IPS-11a (cell line): ENCODE measurements at regions not wholly inside any gene's neighbourhood (a gene's known extent, or its start where the extent isn't known, plus 50 kb on each side); places are given as distances from the start of the nearest gene placed in this dataset.
"Not testable (repeated sequence)": the region's sequence is repeated elsewhere in the genome, so short reads cannot be mapped to it uniquely, and the experiment has no call there.

Experiments used
- H3K4me3 ChIP-seq: one replicate; pipeline ENCODE4 v1.5.1; 2013; ENCODE audit warnings: low read depth, low read length, control low read depth

DNA sequence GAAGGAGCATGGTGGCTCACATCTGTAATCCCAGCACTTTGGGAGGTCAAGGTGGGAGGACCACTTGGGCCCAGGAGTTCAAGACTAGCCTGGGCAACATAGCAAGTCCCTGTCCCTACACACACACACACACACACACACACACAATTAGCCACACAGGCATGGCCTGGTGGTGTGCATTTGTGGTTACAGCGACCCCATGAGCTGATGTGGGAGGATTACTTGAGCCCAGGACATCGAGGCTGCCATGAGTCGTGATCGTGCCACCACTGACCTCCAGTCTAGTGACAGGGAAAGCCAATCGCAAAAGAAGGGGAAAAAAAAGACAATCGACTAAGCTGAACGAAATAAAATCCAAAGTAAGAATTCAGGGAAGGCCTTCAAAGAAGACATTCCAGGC is 67.9 kb downstream of the TBX3 start:
- H3K4me3 ChIP-seq = no peak overlapping the region

DNA sequence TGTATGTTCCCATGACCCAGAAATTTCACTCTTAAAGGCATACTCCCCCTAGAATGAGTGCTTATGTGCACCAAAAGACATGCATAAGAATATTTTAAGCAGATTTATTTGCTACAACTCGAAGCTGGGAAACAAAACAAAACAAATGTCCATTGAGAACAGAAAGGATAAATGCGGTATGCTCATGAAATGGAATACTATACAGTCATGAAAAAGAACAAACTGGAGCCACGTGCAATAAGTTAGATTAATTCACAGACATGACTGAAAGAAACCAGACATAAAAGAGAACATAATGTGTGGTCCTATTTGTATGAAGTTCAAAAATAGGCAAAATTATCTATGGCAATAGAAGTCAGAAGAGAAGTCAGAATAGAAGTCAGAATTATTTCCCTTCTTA is 69.9 kb downstream of the TBX3 start:
- H3K4me3 ChIP-seq = no peak overlapping the region

DNA sequence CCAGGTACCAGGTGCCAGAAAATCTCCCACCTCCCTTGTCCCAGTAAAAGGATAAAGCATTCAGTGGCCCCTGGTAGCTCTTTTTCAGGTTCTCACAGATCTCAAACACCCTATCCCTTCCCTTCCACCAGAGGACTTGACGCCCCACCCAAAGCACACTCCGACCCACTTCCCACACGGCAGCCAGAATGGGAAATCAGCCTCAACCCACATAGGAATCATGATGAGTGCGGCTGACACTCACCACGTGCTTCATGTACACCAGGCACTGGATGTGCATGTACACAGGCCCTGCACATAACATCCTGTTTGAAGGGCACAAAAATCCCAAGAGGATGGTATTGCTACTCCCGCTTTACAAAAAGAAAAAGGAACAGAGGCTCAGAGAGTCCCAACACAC is 71.9 kb downstream of the TBX3 start:
- H3K4me3 ChIP-seq = no peak overlapping the region

DNA sequence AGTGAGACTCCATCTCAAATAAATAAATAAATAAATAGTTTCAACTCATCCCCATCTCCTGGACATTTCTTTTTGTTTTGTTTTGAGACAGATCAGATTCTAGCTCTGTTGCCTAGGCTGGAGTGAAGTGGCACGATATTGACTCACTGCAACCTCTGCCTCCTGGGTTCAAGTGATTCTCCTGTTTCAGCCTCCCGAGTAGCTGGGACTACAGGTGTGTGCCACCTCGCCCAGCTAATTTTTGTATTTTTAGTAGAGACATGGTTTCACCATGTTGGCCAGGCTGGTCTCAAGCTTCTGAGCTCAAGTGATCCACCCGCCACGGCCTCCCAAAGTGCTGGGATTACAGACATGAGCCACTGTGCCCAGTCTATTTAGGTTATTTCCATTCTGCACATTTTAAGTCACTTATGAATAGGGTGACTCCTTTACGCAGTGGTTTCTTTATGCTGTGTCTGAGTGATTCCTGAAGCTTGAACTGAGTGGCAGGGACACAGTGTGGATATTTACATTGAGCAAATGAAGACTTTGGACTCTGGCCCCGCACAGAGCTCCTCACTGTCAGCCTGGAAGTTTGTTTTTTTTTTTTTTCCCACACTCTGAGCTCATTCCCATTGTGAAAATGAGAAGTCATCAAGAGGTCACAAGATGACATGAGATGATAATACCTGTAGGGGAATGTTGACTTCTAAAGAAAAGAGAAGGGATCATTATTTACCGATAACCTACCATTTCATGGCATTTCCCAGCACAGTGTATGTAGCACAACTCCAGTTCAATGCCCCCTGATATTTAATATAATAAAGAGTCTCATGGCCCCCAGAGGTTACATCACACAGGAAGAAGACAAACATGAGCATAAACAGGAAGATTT is 72.6 kb downstream of the TBX3 start:
- no peak overlapping the region for H3K4me3 ChIP-seq

DNA sequence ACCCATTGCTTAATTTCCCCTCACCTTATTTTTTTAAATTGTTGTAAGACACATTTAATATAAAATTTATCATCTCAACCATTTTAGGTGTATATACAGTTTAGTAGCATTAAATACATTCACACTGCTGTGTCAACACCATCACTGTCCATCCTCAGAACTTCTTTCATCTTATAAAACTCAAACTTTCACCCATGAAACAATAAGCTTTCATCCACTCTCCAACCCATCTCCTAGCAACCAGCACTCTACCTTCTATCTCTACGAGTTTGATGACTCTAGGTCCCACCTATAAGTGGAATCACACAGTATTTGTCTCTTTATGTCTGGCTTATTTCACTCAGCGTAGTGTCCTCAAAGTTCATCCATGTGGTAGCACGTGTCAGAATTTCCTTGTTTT is 75.5 kb downstream of the TBX3 start:
- H3K4me3 ChIP-seq = no peak overlapping the region

DNA sequence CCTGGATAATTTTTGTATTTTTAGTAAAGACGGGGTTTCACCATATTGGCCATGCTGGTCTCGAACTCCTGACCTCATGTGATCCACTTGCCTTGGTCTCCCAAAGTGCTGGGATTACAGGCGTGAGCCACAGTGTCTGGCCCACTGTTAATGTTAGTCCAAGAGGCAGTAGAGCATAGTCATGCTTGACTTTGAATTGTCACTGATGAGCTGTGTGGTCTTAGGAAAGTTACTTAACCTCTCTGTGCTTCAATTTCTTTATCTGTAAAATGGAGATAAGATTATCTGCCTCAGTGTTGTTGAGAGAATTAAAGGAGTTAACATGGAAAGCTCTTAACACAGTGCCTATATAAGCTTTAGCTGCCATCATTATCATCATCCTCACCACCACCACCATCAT is 78.1 kb downstream of the TBX3 start:
- H3K4me3 ChIP-seq = no peak overlapping the region

DNA sequence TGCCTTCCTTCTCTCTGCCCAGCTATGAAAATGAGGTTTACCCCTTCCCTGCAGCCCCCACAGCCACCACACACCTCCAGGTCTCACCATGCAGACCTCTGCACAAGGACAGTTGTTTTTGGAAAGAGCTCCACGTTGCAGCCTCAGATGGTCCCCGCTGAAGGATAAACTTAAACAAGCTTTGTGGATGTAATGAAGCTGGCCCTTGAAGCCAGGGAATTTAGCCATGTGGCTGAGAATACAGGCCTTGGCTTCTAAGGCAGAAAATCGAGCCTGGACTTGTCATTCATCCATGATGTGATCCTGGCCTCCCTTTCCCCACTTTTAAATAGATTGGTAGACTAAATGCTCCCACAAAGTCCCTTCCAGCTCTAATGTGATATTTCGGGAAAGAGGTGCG is 79.4 kb downstream of the TBX3 start:
- H3K4me3 ChIP-seq = no peak overlapping the region

DNA sequence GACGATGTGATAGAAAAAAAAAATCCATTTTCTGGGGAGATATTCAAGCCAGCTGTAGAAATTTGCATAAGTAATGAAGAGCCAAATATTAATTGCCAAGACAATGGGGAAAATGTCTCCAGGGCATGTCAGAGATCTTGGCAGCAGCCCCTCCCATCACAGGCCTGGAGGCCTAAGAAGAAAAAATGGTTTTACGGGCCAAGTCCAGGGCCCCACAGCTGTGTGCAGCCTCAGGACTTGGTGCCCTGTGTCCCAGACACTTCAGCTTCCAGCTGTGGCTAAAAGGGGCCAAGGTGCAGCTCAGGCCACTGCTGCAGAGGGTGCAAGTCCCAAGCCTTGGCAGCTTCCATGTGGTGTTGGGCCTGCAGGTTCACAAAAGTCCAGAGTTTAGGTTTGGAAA is 83.4 kb downstream of the TBX3 start:
- not testable (repeated sequence) for H3K4me3 ChIP-seq

DNA sequence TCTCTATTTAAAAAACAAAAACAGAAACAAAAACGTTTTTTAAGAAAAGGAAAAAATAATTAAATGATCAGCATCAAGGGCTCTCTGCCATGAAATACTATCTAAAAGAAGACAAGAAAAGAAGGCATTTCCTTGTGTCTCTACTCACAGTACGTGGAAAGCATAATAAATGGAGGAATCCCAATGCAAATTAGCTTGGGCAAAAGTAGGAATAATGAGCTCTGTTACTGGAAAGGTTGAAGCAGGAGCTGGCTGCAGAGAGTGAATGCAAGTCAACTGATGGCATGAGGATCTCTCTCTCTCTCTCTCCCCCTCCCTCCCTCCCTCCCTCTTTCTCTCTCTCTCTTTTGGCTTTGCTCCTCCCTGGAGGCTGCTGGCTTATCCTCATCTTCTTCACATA is 85.9 kb downstream of the TBX3 start:
- H3K4me3 ChIP-seq = no peak overlapping the region

DNA sequence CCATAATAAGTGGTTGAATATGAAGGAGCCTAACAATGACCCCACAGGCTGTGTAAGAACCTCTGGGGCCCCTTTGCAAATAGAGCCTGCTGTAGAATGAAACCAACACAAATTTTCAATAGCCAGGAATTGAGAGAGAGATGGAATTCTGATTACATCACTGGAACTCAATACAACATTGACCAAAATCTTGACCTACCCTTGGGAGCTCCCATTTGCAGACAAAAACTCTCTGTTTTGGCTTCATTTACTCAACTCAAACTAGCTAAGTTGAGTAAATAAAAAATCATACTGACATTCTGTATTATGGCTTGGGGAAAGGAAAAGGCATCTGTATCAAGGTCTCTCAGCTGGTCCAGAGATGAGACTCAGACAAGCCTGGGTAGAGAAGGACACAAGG is 91.0 kb downstream of the TBX3 start:
- H3K4me3 ChIP-seq = no peak overlapping the region

DNA sequence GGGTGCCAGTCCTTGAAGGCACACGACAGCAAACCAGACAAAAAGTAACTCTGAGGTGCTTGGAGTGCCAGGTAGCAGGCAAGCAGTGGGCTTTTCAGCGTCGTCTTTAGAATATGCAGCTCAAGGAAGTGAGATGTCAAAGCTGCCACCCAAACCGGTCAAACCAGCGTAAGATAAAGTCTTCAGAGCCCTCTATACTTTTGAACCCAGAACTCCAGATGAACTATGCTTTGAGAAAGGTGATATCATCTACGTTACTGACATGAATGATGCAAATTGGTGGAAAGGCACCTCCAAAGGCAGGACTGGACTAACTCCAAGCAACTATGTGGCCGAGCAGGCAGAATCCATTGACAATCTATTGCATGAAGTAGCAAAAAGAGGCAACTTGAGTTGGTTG is 95.9 kb downstream of the TBX3 start:
- H3K4me3 ChIP-seq = no peak overlapping the region

DNA sequence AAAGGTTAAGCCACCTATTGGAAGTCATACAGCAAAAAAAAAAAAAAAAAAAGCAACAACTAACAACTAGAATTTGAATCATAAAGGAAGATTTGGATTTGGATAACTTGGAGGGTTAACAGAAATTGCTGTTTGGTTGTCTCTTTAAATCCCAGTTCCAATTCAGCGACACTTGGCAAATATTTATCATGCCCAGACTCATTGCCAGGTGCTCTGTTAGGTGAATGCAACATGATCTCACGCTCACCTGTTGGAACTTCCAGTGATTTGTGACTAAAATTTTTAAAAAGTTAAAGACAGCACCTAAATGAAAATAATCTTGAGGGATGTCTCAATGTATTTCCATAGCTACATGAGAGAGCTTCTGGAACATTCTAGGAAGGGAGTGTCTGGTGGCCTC is 103.7 kb downstream of the TBX3 start:
- H3K4me3 ChIP-seq = no peak overlapping the region

DNA sequence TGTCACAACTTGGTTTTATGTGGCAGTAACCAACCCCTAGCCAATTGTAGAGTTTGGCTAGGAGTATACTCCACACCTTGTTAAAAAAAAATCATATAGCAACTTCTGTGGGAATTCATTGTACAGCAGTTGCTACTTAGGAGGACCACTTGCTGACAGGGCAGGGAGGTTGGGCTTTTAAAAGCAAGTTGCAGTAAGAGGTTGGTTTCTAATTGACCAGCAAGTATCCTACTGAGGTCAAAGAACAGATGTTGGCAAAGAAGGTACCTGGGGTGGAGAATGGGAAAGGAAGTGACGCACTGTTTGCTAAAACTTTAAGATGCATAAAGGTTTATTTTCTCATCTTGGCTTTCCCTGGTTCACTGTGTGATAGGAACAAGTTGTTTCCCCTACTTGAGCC is 104.6 kb downstream of the TBX3 start:
- no peak overlapping the region for H3K4me3 ChIP-seq

DNA sequence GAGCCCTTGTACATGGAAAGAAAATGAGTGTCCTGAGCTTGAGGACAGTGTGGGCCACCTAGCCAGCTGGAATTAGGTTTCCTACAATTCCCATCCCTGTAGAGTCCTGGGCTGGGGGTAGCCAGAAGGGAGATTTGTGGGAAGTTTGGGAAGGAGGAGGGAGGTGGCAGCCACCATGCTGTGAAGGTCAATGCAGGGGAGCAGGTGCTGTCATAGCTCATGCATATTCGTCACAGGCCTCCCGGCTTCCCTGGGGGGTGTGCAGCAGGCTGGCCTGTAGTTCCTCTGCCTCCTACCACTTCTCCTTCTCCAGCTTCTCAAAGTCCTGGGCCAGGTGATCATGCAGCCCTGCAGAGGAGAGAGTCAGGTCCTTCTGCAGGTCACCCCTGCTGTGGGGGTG is 121.3 kb downstream of the TBX3 start:
- no peak overlapping the region for H3K4me3 ChIP-seq

DNA sequence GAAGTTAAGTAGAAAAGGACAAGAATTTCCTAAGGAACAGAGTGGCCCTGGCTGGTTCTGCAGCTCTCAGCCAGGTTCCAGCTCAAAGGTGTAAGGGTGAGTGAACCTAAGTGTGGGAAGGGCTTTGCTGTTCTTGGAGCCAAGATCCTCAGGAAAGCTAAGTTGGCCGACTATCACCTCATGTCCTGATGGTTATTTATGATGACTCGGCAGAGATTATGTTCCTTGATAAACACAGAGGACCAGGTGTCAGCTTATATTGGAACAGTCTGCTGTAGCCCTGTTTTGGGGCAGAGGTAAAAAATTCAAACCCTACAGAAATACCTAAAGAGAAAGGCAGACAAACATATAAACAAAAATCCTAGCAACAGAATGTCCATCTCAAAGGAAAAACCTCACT is 128.5 kb downstream of the TBX3 start:
- H3K4me3 ChIP-seq = no peak overlapping the region

DNA sequence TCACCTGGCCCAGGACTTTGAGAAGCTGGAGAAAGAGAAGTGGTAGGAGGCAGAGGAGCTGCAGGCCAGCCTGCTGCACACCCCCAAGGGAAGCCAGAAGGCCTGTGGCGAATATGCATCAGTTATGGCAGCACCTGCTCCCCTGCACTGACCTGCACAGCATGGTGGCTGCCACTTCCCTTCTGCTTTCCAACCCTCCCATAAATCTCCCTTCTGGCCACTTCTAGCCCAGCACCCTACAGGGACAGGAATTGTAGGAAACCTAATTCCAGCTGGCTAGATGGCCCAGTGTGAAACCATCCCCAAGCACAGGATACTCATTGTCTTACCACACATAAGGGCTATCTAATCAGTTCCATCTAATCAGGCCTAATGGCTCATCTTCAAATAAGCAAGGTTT is 136.3 kb downstream of the TBX3 start:
- H3K4me3 ChIP-seq = no peak overlapping the region

DNA sequence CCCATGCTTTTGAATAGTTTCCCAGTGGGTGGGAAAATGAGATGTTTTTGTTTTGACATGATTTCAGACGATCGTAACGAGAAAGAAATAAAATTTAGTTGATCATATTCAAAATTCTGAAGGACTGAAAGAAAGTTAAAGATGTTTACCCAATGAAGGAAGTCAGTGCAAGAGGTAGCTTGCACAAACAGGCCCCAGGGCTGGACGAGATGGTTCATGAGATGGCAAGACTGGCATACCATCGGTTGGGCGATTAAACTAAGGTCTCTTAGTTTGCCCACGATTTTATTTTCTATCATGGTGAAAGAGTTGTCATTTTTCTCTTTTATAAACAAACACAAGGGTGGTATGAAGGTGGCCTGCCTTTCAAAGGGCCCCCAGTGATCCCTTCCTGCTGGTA is 124.5 kb upstream of the TBX5 start:
- H3K4me3 ChIP-seq = no peak overlapping the region

DNA sequence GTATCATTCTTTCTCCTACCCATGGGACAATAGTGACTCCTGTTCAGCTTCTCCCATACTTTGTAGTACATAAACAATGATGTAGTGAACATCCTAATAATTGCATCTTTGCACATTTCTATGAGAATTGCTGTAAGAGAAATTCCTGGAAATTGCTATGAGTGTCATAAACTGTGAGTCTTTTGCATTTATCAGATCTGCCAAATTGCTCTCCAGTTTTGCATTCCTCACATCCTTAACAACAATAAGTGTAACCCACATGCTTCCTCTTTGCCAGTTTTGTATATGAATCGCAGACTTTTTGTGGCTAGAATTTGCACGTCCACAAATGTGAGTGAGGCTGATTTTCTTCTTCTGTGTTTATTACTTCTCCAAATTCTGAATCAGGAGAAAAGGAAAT is 124.0 kb upstream of the TBX5 start:
- H3K4me3 ChIP-seq = no peak overlapping the region

DNA sequence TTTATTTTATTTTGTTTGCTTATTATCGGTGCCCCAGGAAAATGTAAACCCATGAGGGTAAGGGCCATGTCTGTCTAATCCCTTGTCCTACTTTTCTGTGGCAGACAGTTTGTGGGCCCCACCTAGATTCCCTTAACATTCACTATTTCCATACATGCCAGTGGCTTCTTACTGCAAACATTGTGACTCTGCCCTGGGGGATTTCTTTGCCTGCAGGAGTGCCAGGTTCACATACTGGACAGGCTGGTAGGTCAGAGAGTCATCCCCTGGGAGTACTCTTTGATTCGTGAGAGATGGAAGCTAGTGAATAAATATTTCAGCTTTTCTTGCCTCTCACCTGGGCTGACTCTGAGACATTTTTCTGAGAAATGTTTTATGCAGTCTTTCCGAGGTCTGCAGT is 122.8 kb upstream of the TBX5 start:
- no peak overlapping the region for H3K4me3 ChIP-seq

DNA sequence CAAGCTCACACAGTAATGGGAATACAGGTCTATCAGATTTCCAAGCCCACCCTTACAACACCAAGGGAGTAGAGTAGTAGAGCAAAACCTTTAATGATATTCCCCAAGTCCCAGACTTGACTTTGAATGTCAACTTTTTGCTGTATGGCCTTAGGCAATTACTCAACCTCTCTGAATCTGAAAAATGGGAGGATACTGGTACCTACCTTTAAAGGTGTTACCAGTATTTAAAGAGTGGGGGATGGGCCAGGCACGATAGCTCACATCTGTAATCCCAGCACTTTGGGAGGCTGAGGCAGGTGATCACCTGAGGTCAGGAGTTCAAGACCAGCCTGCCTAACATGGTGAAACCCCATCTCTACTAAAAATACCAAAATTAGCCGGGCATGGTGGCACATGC is 115.2 kb upstream of the TBX5 start:
- H3K4me3 ChIP-seq = not testable (repeated sequence)

DNA sequence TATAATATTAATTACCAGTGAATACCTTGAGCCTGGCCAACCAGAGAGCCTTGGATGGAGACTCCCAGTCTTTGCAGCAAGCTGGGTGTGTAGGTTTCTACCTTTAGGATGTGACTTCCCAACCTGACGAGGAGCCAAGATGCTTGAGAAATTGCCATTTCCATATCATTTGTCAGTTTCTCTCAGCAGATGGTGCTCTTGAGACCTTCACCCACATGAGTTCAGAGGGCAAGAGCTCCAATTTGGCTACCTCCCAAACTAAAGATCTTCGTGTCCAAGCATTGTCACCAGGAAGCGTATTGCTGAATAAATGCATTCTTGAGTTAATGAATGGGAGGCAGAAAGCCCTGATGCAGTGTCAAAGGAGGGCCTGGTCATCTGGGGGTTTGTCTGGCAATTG is 106.4 kb upstream of the TBX5 start:
- H3K4me3 ChIP-seq = no peak overlapping the region

DNA sequence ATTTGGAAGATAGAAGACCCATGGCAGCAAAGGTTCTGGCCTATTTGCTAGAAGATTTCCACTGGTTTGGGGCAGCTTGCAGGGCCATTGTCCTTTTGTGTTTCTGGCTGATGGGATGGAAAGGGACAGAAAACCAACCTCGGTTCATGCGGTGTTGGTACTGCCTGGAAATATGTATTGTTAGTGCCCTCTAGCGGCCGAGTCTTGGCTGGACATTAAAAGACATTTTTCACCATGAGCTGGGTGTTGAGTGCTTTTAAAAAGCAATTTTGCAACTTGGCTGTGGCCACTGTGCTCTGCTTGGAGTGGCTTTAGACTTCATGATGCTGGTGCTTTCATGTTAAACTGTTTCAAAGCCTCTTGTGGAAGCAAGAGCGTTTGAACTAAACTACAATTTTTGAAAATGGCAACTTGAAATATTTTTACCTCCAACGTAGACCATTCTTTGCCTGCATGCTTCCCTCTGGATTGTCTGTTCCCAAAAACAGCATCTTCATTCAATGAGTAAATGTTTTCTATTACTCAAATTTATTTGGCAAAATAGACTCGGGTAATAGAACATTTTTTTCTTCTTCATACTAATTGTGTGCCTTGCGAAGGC is 102.7 kb upstream of the TBX5 start:
- H3K4me3 ChIP-seq = no peak overlapping the region

DNA sequence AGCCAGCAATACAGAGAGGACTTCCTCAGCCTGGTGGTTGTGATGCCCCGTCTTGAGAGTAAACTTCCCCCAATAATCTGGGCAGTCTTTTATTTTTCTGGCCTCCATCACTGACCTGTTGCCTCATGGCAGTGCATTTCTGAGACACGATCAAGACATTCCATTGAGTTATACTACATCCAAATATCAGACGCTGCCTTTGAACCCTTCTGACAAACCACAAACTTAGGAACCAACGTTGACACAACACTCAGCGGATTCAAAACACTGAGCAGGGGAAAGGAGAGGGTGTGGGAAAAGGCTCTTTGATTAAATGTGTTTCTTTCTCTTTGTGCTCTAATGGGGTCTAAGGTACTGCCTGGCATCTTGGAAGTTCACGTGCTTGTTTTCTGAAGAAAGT is 100.7 kb upstream of the TBX5 start:
- H3K4me3 ChIP-seq = no peak overlapping the region
